ENCODE measurements at regions not wholly inside any gene's neighbourhood (a gene's known extent, or its start where the extent isn't known, plus 50 kb on each side); places are given as distances from the start of the nearest gene placed in this dataset.

GRCh38 chr19:30691819-30692166 lies 319.6 kb downstream of the ZNF536 start:
- Histone ChIP-seq H3K79me2 (ENCODE audit: low read depth) (no peaks in the 10 kb centered on the region), H3K4me3 (no peak overlapping the region), H3K4me1 (peaks cover 28% of the 10 kb centered on the region), H4K20me1 (ENCODE audit: low read depth) (no peaks in the 10 kb centered on the region), H3K27ac (no peak overlapping the region), H3F3A (ENCODE audit: low read depth) (no peaks in the 10 kb centered on the region), H3K27me3 (peaks cover 12% of the 10 kb centered on the region), H3K9me3 (ENCODE audit: low read depth) (no peaks in the 10 kb centered on the region), H2AFZ (replicated peaks) (peak overlapping the region; percentile 91), H3K4me2 (no peak overlapping the region), H3K36me3 (no peaks in the 10 kb centered on the region), H3K9ac (no peak overlapping the region)
- TF ChIP-seq EZH2 (IDR thresholded peaks at IDR 0.05) = no peak
- TF ChIP-seq EZH2phosphoT487 (IDR thresholded peaks at IDR 0.05) = no peak
- no peak for TF ChIP-seq CTCF (IDR thresholded peaks at IDR 0.05)
- no peak for DNase-seq (ENCODE audit: low spot score)
- peaks cover 8% of the 10 kb centered on the region for H3K27me3 Mint-ChIP-seq (ENCODE audit: insufficient read depth, low read depth)
- peak overlapping the region; percentile 69 for H3K27ac Mint-ChIP-seq
- peak overlapping the region; percentile 68 for H3K4me3 Mint-ChIP-seq
- no peaks in the 10 kb centered on the region for H3K9me3 Mint-ChIP-seq
- peaks cover 54% of the 10 kb centered on the region for H3K4me1 Mint-ChIP-seq
- H3K36me3 Mint-ChIP-seq = no peaks in the 10 kb centered on the region

GRCh38 chr19:30690935-30691818 lies 319.0 kb downstream of the ZNF536 start:
- Histone ChIP-seq H3K4me2 (peak overlapping the region; percentile 51), H3K9ac (no peak overlapping the region)
- peaks cover 51% of the 10 kb centered on the region for H3K4me1 Mint-ChIP-seq

GRCh38 chr19:30690525-30690924 lies 318.3 kb downstream of the ZNF536 start:
- peak overlapping the region; percentile 51 for H3K4me2 ChIP-seq
- H3K79me2 ChIP-seq (ENCODE audit: low read depth) = no peaks in the 10 kb centered on the region
- H3K27ac Mint-ChIP-seq = peak overlapping the region; percentile 69
- H3K36me3 ChIP-seq = no peaks in the 10 kb centered on the region
- TF ChIP-seq EZH2 (IDR thresholded peaks at IDR 0.05) = no peak
- no peak for TF ChIP-seq EZH2phosphoT487 (IDR thresholded peaks at IDR 0.05)
- TF ChIP-seq CTCF (IDR thresholded peaks at IDR 0.05) = no peak
- peak overlapping the region; percentile 67 for H3K4me3 Mint-ChIP-seq
- no peaks in the 10 kb centered on the region for H3K36me3 Mint-ChIP-seq
- peaks cover 18% of the 10 kb centered on the region for H3K27me3 ChIP-seq
- H3K9me3 ChIP-seq (ENCODE audit: low read depth) = no peaks in the 10 kb centered on the region
- no peak overlapping the region for H3K27ac ChIP-seq
- peaks cover 12% of the 10 kb centered on the region for H3K27me3 Mint-ChIP-seq (ENCODE audit: insufficient read depth, low read depth)
- H3K9me3 Mint-ChIP-seq = no peaks in the 10 kb centered on the region
- H4K20me1 ChIP-seq (ENCODE audit: low read depth) = no peaks in the 10 kb centered on the region
- H3K4me3 ChIP-seq = no peak overlapping the region
- H2AFZ ChIP-seq (replicated peaks) = peak overlapping the region; percentile 91
- DNase-seq (ENCODE audit: low spot score) = no peak
- no peak overlapping the region for H3K9ac ChIP-seq
- no peaks in the 10 kb centered on the region for H3F3A ChIP-seq (ENCODE audit: low read depth)
- H3K4me1 Mint-ChIP-seq = peaks cover 54% of the 10 kb centered on the region
- peaks cover 28% of the 10 kb centered on the region for H3K4me1 ChIP-seq

More at GRCh38 chr19:30690935-30691818, 319.0 kb downstream of the ZNF536 start:
- Histone ChIP-seq H3K27ac (no peak overlapping the region), H3K36me3 (no peaks in the 10 kb centered on the region), H3F3A (ENCODE audit: low read depth) (no peaks in the 10 kb centered on the region), H3K27me3 (peaks cover 18% of the 10 kb centered on the region), H3K4me1 (peaks cover 28% of the 10 kb centered on the region), H3K79me2 (ENCODE audit: low read depth) (no peaks in the 10 kb centered on the region), H2AFZ (replicated peaks) (peak overlapping the region; percentile 91), H3K4me3 (no peak overlapping the region), H4K20me1 (ENCODE audit: low read depth) (no peaks in the 10 kb centered on the region), H3K9me3 (ENCODE audit: low read depth) (no peaks in the 10 kb centered on the region)
- DNase-seq (ENCODE audit: low spot score) = peak; percentile 25
- peak overlapping the region; percentile 68 for H3K4me3 Mint-ChIP-seq
- TF ChIP-seq EZH2phosphoT487 (IDR thresholded peaks at IDR 0.05) (no peak), CTCF (IDR thresholded peaks at IDR 0.05) (no peak), EZH2 (IDR thresholded peaks at IDR 0.05) (no peak)
- no peaks in the 10 kb centered on the region for H3K9me3 Mint-ChIP-seq
- H3K27me3 Mint-ChIP-seq (ENCODE audit: insufficient read depth, low read depth) = peaks cover 9% of the 10 kb centered on the region
- no peaks in the 10 kb centered on the region for H3K36me3 Mint-ChIP-seq
- H3K27ac Mint-ChIP-seq = peak overlapping the region; percentile 69

Data from neural progenitor cell (in vitro differentiated cells).